ENCODE measurements at regions not wholly inside any gene's neighbourhood (a gene's known extent, or its start where the extent isn't known, plus 50 kb on each side); places are given as distances from the start of the nearest gene placed in this dataset.

DNA sequence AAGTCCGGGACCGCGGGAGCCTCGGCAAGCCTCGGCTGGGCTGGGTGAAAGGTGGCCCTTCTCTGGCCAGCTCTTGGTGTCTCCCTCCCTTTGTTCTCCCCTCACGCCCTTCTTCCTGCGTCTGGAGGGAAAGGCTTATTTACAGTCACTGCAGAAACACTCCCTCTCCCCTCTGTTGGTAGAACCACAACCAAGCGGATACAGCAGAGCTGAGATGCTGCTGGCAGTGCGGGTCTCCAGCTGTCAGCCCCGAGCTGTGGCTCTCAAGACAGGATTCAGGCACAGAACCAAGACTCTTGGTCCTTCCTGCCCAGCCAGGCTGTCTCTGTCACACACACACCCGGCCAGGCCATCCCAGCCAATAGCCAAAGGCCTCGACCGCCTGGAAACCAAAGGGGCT lies 133.3 kb downstream of the ENGASE start:
- no peak overlapping the region for H3K4me3 ChIP-seq (ENCODE audit: low read depth, low read length)
- TF ChIP-seq, protein P1, sequence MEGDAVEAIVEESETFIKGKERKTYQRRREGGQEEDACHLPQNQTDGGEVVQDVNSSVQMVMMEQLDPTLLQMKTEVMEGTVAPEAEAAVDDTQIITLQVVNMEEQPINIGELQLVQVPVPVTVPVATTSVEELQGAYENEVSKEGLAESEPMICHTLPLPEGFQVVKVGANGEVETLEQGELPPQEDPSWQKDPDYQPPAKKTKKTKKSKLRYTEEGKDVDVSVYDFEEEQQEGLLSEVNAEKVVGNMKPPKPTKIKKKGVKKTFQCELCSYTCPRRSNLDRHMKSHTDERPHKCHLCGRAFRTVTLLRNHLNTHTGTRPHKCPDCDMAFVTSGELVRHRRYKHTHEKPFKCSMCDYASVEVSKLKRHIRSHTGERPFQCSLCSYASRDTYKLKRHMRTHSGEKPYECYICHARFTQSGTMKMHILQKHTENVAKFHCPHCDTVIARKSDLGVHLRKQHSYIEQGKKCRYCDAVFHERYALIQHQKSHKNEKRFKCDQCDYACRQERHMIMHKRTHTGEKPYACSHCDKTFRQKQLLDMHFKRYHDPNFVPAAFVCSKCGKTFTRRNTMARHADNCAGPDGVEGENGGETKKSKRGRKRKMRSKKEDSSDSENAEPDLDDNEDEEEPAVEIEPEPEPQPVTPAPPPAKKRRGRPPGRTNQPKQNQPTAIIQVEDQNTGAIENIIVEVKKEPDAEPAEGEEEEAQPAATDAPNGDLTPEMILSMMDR (IDR thresholded peaks at IDR 0.05; ENCODE audit: insufficient read depth, low read depth, low read length) = no peak
- CTCF ChIA-PET = no interaction called here
- peaks cover 2% of the 10 kb centered on the region for H3K27me3 ChIP-seq (ENCODE audit: control insufficient read depth, insufficient read depth, low read length)
- no peak for DNase-seq (ENCODE audit: low read depth)
- POLR2A ChIA-PET = no interaction called here
- no peaks in the 10 kb centered on the region for H3K36me3 ChIP-seq (ENCODE audit: control insufficient read depth, insufficient read depth, low read length)

DNA sequence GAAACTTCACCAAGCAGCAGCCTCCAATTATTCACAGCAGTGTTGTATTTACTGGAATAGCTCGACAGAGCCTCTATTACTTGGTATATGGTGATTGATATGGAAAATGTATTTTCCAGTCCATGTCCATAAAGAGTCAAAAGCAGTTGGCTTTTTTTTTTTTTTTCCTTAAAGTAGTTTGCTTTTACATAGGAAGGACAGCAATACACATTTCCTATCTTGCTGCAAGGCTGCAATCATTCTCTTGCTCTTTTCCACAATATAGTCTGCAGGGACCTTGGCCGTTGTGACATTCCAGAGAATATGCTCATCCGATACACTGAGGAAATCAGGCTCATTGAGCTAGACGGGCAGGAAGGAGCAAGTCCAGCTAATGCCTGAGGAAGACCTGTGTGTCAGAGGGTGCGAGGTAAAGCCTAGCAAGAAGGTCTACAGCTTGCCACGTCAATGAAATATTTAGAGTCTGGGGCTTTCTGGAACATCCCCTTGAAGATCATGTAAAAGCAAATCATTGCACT lies 131.1 kb downstream of the ENGASE start:
- Histone ChIP-seq H3K27me3 (ENCODE audit: control insufficient read depth, insufficient read depth, low read length) (no peaks in the 10 kb centered on the region; the same call in none of the 2 replicates), H3K36me3 (ENCODE audit: control insufficient read depth, insufficient read depth, low read length) (no peaks in the 10 kb centered on the region), H3K4me3 (ENCODE audit: low read depth, low read length) (no peak overlapping the region)
- POLR2A ChIA-PET = no interaction called here
- CTCF ChIA-PET = no interaction called here
- no peak for DNase-seq (ENCODE audit: low read depth)
- TF ChIP-seq, protein P1 (IDR thresholded peaks at IDR 0.05; ENCODE audit: insufficient read depth, low read depth, low read length) = no peak

DNA sequence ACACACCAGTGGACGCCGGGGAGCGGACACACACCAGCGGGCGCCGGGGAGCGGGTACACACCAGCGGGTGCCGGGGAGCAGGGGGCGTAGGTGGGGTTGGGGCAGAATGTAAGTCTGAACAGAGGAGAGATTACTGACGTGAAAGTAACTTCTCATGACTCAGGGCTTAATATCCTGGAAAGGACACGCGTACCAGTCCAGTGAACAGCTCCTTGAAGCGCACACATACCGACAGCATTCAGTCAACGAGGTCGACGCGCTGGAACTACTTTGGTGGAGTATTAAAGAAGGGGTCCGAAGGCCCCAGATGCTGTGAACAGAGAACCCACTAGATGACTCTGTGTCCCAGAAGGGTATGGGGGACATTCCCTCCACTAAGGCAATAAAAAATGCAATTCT lies 129.6 kb downstream of the ENGASE start:
- ChIA-PET POLR2A (no interaction called here), CTCF (interaction anchor here (1.4 kb wide), 1 partner anchor 188 kb away, joined by 4 read pairs; no protein-coding TSS in a partner anchor)
- H3K27me3 ChIP-seq (ENCODE audit: control insufficient read depth, insufficient read depth, low read length) = no peaks in the 10 kb centered on the region; the same call in 1 of the 2 replicates
- TF ChIP-seq, protein P1 (IDR thresholded peaks at IDR 0.05; ENCODE audit: insufficient read depth, low read depth, low read length) = no peak
- DNase-seq (ENCODE audit: low read depth) = no peak
- no peaks in the 10 kb centered on the region for H3K36me3 ChIP-seq (ENCODE audit: control insufficient read depth, insufficient read depth, low read length)
- H3K4me3 ChIP-seq (ENCODE audit: low read depth, low read length) = no peak overlapping the region

DNA sequence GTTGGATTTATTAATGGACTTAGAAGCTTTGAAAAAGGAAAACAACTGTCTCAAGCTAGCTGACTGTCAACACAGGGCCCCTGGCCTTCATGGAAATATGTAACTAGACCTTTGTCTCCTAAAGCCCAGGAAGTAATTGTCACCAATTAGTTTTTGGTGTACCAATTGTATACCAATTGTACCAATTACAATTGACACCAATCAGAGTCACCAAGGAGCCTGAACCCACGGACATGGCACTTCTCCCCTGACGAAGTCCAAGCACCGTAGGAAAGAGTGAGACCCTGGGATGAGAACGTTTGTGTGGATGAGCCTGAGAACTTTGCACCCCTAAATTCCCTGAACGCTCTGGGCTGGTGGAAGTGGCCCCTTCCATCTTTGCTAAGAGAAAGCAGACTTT lies 129.0 kb downstream of the ENGASE start:
- H3K4me3 ChIP-seq (ENCODE audit: low read depth, low read length) = no peak overlapping the region
- TF ChIP-seq, protein P1 (IDR thresholded peaks at IDR 0.05; ENCODE audit: insufficient read depth, low read depth, low read length) = no peak
- ChIA-PET CTCF (interaction anchor here (1.4 kb wide), 1 partner anchor 188 kb away, joined by 4 read pairs; no protein-coding TSS in a partner anchor), POLR2A (no interaction called here)
- no peaks in the 10 kb centered on the region; the same call in none of the 2 replicates for H3K27me3 ChIP-seq (ENCODE audit: control insufficient read depth, insufficient read depth, low read length)
- no peak for DNase-seq (ENCODE audit: low read depth)
- H3K36me3 ChIP-seq (ENCODE audit: control insufficient read depth, insufficient read depth, low read length) = no peaks in the 10 kb centered on the region

DNA sequence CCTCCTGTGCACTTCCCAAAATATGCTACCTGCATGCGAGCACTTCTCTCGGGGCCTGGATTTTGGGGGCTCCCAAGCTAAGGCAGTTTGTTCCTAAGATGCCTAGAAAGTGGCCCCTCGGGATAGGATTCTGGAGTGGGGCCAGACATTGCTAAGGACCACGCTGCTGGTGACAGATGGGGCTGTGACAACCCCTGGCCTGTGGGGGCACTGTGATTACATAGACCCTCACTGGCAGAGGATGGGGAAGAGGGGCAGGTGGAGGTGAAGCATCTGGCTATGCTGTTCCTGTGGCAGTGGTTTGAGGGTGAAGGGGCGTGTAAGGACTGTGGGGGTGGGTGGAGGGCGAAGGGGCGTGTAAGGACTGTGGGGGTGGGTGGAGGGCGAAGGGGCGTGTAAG lies 128.4 kb downstream of the ENGASE start:
- POLR2A ChIA-PET = no interaction called here
- Histone ChIP-seq H3K36me3 (ENCODE audit: control insufficient read depth, insufficient read depth, low read length) (no peaks in the 10 kb centered on the region), H3K27me3 (ENCODE audit: control insufficient read depth, insufficient read depth, low read length) (no peaks in the 10 kb centered on the region; the same call in none of the 2 replicates), H3K4me3 (ENCODE audit: low read depth, low read length) (no peak overlapping the region)
- DNase-seq (ENCODE audit: low read depth) = no peak
- TF ChIP-seq, protein P1 (IDR thresholded peaks at IDR 0.05; ENCODE audit: insufficient read depth, low read depth, low read length) = no peak
- CTCF ChIA-PET = interaction anchor here (1.4 kb wide), 1 partner anchor 189 kb away, joined by 4 read pairs; no protein-coding TSS in a partner anchor

Measured in BJ (cell line).